ENCODE measurements at regions not wholly inside any gene's neighbourhood (a gene's known extent, or its start where the extent isn't known, plus 50 kb on each side); places are given as distances from the start of the nearest gene placed in this dataset.

DNA sequence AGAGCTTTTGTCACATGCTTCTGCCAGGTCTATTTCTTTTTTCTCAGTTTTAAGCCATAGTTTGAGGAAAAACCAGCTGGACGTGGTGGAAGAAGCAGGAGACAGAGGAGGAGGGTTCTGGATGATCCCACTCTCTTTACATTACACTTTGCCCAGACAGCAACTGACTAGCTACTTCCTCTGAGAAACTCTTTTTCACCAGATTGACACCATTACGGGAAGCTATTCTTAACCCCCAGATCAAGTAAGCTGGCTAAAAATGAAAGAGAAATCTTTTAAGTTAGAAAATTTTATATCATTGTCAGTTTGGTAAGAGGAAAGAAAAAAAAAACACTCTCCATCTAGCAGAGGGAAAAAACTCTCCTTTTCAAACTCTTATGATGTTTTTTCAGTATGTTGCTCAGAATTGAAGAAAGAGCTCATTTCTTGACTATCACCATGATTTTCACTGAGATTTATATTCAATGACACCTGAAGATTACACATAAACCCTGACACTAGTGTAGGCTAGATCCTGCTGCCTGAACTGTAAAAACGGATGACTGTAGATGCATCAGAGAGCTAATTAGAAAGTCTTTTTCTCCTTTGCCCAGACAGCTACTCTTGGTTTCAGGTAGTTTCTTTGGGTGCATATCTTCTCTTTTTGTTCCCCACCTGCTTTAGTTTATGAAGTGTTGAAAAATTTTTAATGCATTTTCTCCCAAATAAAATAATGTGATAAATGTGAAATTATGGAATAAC, 203.1 kb downstream of the TFEC start (continued):
- no peak for TF ChIP-seq CTCF (IDR thresholded peaks at IDR 0.05; ENCODE audit: control extremely low read depth in 1 of 3, insufficient read depth in 1 of 3, low read depth in 1 of 3, low read length in 3 of 3)
- no peak for TF ChIP-seq FOSL1 (IDR thresholded peaks at IDR 0.05; ENCODE audit: insufficient read depth, low read depth, low read length)
- TF ChIP-seq TCF12 (IDR thresholded peaks at IDR 0.05; ENCODE audit: low read depth, low read length), result no peak
- no peak for TF ChIP-seq EGR1 (IDR thresholded peaks at IDR 0.05; ENCODE audit: borderline replicate concordance, low read depth, low read length)
